ENCODE measurements at regions not wholly inside any gene's neighbourhood (a gene's known extent, or its start where the extent isn't known, plus 50 kb on each side); places are given as distances from the start of the nearest gene placed in this dataset.

DNA sequence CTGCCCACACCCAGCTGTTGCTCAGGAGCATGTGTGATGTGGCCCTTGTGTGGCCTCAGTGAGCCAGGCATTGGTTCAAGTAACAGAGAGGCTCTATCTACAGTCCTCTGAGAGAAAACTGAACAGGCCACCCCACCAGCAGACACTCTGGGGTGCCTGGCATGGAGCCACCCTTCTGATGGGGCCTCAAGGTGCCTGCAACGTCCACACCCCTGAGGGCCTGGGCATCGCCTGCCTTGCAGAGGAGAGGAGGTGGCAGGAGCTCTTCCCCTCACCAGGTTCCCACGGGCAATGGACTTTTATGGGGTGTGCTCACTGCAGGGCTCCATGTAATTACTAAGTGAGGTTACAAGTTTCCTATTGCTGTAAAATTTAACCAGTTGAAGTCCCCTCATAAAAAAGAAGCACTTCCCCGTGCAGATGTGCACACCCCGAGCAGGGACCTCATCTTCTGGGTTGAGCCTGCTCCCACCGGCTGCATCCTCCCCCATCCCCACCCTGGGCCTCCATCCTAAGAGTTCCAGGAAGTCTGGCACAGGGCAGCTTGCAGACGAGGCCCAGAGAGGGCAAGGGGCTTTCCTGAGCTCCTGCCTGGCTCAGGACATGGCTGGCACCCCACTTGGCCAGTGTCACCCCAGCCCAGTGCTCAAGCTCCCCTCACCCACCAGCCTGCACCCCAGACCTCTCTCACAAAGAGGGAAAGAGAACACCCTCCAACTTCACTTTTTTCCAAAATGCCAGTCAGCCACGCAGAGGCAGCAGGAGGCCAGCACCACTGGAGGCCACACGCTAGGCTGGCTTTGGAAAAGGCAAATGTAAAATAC lies 270.4 kb upstream of the RTL1 start:
- no peak for DNase-seq

More for the DNA sequence above, 270.4 kb upstream of the RTL1 start:
- no peak overlapping the region for H2AFZ ChIP-seq (replicated peaks; ENCODE audit: low read length, poor library complexity)
- intact Hi-C loops (cut with micrococcal nuclease), result no loop called here
- no peak overlapping the region for H2BK15ac ChIP-seq (ENCODE audit: low read depth, low read length)
- in situ Hi-C loops (cut with MboI; ENCODE audit: low sequenced_read_pairs), result no loop called here
- no peak overlapping the region for H3K4me2 ChIP-seq (ENCODE audit: low read depth, low read length)
- H3K79me1 ChIP-seq (ENCODE audit: low read depth in 1 of 2, low read length in 2 of 2), result no peaks in the 10 kb centered on the region
- no peak overlapping the region for H3K23ac ChIP-seq (ENCODE audit: low read depth, low read length)
- H3K9me1 ChIP-seq (ENCODE audit: insufficient read depth, low read length), result no peaks in the 10 kb centered on the region
- H3K18ac ChIP-seq (ENCODE audit: low read depth, low read length), result no peak overlapping the region
- POLR2A ChIA-PET (ENCODE audit: unreplicated experiment), result no interaction called here
- no peak overlapping the region for H3K27ac ChIP-seq (ENCODE audit: insufficient read depth, low read length)
- no peak overlapping the region for H2AK9ac ChIP-seq (replicated peaks; ENCODE audit: low read depth, low read length, poor library complexity)
- ATAC-seq (ENCODE audit: low read depth), result no peak
- CTCF ChIA-PET, result no interaction called here
- H2BK120ac ChIP-seq (ENCODE audit: low read depth, low read length), result no peak overlapping the region
- H3K4me3 ChIP-seq (ENCODE audit: insufficient read depth, low read depth, low read length), result no peak overlapping the region
- no peak overlapping the region for H3K4ac ChIP-seq (ENCODE audit: low read depth, low read length)
- peaks cover 1% of the 10 kb centered on the region; the same call in 1 of the 2 replicates for H3K27me3 ChIP-seq (ENCODE audit: control insufficient read depth, insufficient read depth, low read length)
- TF ChIP-seq POLR2A (IDR thresholded peaks at IDR 0.05; ENCODE audit: low read depth, low read length), result no peak
- no peak for TF ChIP-seq BHLHE40 (IDR thresholded peaks at IDR 0.05; ENCODE audit: low read depth, low read length)
- TF ChIP-seq RFX5 (IDR thresholded peaks at IDR 0.05; ENCODE audit: low read depth, low read length), result no peak
- no peak for TF ChIP-seq NFE2L2 (IDR thresholded peaks at IDR 0.05; ENCODE audit: low read depth, low read length)
- TF ChIP-seq MAFK (IDR thresholded peaks at IDR 0.05; ENCODE audit: low read depth, low read length), result no peak
- TF ChIP-seq, protein P1, sequence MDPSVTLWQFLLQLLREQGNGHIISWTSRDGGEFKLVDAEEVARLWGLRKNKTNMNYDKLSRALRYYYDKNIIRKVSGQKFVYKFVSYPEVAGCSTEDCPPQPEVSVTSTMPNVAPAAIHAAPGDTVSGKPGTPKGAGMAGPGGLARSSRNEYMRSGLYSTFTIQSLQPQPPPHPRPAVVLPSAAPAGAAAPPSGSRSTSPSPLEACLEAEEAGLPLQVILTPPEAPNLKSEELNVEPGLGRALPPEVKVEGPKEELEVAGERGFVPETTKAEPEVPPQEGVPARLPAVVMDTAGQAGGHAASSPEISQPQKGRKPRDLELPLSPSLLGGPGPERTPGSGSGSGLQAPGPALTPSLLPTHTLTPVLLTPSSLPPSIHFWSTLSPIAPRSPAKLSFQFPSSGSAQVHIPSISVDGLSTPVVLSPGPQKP (IDR thresholded peaks at IDR 0.05; ENCODE audit: borderline replicate concordance, low read depth, low read length), result no peak
- TF ChIP-seq MAZ (IDR thresholded peaks at IDR 0.05; ENCODE audit: borderline replicate concordance, low read depth, low read length), result no peak
- no peak for TF ChIP-seq CHD1 (IDR thresholded peaks at IDR 0.05; ENCODE audit: low read depth, low read length)
- no peak for TF ChIP-seq RCOR1 (IDR thresholded peaks at IDR 0.05; ENCODE audit: insufficient replicate concordance, low read length)
- TF ChIP-seq MXI1 (IDR thresholded peaks at IDR 0.05; ENCODE audit: borderline replicate concordance, low read depth, low read length), result no peak
- TF ChIP-seq FOS (IDR thresholded peaks at IDR 0.05; ENCODE audit: low read depth, low read length), result no peak
- no peak for TF ChIP-seq SMC3 (IDR thresholded peaks at IDR 0.05; ENCODE audit: low read depth, low read length)
- TF ChIP-seq CEBPB (IDR thresholded peaks at IDR 0.05; ENCODE audit: low read depth, low read length), result no peak
- TF ChIP-seq RAD21 (IDR thresholded peaks at IDR 0.05; ENCODE audit: low read length), result no peak
- TF ChIP-seq, protein P2, sequence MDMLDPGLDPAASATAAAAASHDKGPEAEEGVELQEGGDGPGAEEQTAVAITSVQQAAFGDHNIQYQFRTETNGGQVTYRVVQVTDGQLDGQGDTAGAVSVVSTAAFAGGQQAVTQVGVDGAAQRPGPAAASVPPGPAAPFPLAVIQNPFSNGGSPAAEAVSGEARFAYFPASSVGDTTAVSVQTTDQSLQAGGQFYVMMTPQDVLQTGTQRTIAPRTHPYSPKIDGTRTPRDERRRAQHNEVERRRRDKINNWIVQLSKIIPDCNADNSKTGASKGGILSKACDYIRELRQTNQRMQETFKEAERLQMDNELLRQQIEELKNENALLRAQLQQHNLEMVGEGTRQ (IDR thresholded peaks at IDR 0.05; ENCODE audit: low read depth, low read length), result no peak
- no peak overlapping the region for H3K9ac ChIP-seq (ENCODE audit: low read depth, low read length)
- H3K36me3 ChIP-seq (ENCODE audit: control insufficient read depth, insufficient read depth, low read length), result no peaks in the 10 kb centered on the region
- H3K4me1 ChIP-seq (ENCODE audit: control insufficient read depth, insufficient read depth, low read length), result no peaks in the 10 kb centered on the region
- no peak overlapping the region for H2BK5ac ChIP-seq (ENCODE audit: low read depth, low read length, poor library complexity, severe bottlenecking)
- dilution Hi-C loops (cut with HindIII; ENCODE audit: low sequenced_read_pairs, unreplicated experiment), result no loop called here
- H3K14ac ChIP-seq (replicated peaks; ENCODE audit: low read depth, low read length), result no peak overlapping the region
- H4K8ac ChIP-seq (ENCODE audit: low read depth in 2 of 2, low read length in 2 of 2), result no peak overlapping the region
- H4K5ac ChIP-seq (ENCODE audit: low read depth, low read length), result no peak overlapping the region
- WGBS, 2 experiments (ENCODE audit: extremely low coverage in 2 of 2, insufficient read length in 1 of 2), result 60% methylated on average over 1 of the region's 9 CpGs; no CpG with 5 or more reads in 1 of the 2 experiments
- BruUV-seq (replicated peaks), result no TSS peak
- no peak overlapping the region for H2AK5ac ChIP-seq (ENCODE audit: low read depth, low read length)
- H3K56ac ChIP-seq (ENCODE audit: extremely low read depth, insufficient read depth, low read length), result no peak overlapping the region
- no peak overlapping the region for H4K91ac ChIP-seq (ENCODE audit: insufficient read depth, low read depth, low read length)
- H2BK20ac ChIP-seq (ENCODE audit: low read depth, low read length), result no peak overlapping the region
- H4K20me1 ChIP-seq (ENCODE audit: insufficient read depth, low read length), result no peaks in the 10 kb centered on the region
- H3K9me3 ChIP-seq (ENCODE audit: control insufficient read depth, insufficient read depth, low read length), result peaks cover 6% of the 10 kb centered on the region
